ENCODE measurements at regions not wholly inside any gene's neighbourhood (a gene's known extent, or its start where the extent isn't known, plus 50 kb on each side); places are given as distances from the start of the nearest gene placed in this dataset.
A peak's percentile ranks its signal among the peaks of the same experiment; 100 is the strongest.
"Not testable (repeated sequence)": the region's sequence is repeated elsewhere in the genome, so short reads cannot be mapped to it uniquely, and the experiment has no call there.

DNA sequence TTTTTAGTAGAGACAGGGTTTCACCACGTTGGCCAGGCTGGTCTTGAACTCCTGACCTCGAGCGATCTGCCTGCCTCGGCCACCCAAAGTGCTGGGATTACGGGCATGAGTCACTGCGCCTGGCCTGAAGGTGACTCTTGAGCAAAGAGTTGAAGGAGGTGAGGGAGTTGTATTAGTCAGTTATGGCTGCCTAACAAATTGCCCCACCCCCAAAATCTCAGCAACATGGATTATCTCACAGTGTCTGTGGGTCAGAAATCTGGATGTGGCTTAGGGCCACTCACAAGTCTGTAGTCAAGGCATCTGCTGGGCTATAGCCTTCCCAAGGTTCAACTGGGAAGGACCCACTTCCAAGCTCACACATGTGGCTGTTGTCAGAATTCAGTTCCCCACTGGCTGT, 52.8 kb upstream of the ADGRE5 start:
- DNase-seq, result no peak

GRCh38 chr19:14327061-14327460, 54.2 kb upstream of the ADGRE5 start:
- not testable (repeated sequence) for DNase-seq

- no peak for DNase-seq
These were observed 55.4 kb upstream of the ADGRE5 start for GRCh38 chr19:14325863-14326262.

- DNase-seq, result no peak
These were observed 56.1 kb upstream of the ADGRE5 start for GRCh38 chr19:14325134-14325533.

DNA sequence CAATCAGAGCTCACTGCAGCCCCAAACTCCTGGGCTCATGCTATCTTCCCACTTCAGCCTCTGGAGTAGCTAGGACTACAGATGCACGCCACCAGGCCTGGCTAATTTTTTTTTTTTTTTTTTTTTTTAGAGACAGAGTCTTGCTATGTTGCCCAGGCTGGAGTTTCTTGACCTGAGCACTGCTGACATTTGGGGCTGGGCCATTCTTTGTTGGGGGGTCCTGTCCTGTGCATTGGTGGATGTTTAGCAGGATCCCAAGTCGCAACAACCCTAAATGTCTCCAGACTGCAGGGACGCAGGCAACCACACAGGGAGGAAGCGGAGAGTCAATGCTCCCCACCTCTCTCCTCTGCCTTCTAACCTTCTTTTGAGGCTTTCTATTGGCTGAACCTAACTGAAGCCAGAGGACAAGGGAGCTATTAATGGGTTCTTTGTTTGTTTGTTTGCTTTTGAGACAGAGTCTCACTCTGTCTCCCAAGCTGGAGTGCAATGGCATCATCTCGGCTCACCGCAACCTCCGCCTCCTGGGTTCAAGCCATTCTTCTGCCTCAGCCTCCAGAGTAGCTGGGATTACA, 58.3 kb upstream of the ADGRE5 start:
- DNase-seq, result no peak

DNA sequence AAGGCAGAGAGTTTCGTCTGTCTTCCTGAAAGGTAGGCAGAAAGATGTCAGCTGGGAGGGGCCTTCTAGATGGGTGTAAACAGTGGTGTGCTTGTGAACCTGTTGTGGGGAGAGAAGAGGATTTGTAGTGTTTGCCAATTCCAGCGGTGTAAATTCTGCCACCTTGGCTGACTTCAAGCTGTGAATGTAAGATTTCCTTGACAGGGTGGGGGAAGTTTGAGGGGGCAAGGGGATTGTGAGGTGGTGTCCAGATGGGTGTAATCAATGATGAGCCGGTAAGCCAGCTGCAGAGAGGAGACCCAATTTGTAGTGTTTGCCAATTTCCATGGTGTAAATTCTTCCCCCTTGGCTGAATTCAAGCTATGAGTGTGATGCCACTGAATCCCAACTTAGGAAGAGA, 61.0 kb upstream of the ADGRE5 start:
- DNase-seq, result peak; percentile 25

DNA sequence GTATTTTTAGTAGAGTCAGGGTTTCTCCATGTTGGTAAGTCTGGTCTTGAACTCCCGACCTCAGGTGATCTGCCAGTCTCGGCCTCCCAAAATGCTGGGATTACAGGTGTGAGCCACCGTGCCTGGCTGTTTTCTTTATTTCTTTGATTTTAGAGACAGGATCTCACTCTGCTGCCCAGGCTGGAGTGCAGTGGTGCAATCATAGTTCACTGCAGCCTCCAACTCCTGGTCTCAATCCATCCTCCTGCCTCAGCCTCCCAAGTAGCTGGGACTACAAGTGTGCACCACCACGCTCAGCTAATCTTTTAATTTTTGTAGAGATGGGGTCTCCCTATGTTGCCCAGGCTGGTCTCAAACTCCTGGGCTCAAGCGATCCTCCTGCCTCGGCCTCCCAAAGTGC, 61.5 kb upstream of the ADGRE5 start:
- DNase-seq, result not testable (repeated sequence)

DNA sequence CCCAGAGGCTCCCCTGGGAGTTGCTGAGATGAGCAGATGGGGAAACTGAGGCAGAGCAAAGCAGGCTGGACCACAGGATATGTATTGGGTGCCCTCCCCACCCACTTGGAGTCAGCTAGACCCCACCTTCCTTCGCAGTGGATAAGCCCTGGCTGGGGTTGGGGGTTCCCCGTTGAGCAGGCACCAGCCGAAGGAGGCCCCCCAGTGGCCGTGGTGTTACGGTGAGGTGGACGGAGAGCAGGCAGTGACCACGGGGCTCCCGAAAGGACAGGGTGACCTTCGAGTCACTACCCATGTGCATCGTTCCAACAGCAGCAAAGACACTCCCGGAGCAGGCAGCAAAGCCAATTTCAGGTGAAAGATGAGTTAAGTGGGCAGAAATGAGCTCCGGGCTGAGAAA, 62.4 kb upstream of the ADGRE5 start:
- no peak for DNase-seq

DNA sequence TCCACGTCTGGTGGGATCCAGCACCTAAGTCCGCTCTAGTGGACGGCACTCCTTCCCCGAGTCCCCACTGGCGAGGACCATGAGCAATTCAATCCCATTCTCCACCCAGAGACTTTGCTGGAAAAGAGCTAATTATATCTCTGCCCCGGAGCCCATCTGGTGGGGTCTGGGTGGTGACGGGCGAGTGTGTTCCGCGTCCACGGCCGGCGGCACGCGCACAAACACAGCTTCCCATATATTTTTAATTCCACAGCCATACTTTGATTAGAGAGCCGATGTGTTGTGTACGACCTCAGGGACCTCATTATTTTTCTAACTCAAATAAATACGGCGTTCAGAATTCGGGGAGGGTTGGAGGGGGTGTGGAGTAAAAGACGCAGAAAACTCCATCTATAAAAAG, 64.1 kb upstream of the ADGRE5 start:
- no peak for DNase-seq

DNA sequence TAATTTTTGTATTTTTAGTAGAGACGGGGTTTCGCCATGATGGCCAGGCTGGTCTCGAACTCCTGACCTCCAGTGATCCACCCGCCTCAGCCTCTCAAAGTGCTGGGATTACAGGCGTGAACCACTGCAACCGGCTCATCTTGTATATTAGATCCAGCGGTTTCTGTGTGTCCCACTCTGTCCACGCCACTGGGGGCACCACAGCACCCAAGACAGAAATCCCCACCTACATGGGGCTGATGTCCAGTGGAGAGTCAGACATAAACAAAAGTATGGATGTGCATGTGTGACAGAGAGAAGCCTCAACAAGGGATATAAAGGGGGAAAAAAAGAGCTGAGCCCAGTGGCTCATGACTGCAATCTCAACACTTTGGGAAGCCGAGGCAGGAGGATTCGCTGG, 65.8 kb upstream of the ADGRE5 start:
- no peak for DNase-seq

- DNase-seq, result no peak
These were observed 71.2 kb upstream of the ADGRE5 start for GRCh38 chr19:14310055-14310454.

DNA sequence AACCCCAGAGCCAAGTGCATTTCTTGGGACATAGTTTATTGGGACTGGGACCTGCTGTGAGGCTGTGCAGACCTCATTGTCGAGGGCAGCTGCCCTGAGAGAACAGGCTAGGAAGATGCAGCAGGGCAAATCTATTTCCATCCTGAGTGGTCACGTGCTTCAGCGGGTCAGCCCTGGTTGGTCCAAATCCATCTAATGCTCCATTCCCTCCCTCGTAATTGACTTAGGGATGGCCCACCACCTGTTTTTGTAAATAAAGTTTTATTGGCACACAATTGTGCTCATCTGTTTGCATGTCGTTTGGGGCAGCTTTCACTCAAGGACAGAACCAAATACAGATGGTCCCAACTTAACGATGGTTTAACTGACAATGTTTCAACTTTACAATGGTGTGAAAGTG, 75.5 kb upstream of the ADGRE5 start:
- DNase-seq, result no peak

DNA sequence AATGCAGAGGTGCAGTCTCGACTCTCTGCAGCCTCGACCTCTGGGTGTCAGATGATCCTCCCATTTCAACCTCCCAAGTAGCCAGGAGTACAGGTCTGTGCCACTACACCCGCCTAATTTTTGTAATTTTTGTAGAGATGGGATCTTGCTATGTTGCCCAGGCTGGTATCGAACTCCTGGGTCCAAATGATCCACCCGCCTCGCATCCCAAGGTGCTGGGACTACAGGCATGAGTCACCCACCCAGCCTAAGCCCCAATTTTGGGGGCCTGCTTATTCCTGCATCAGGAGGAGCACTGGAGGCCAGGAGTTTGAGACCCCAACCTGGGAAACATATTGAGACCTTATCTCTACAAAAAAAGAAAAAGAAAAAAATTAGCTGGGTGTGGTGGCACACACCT, 80.1 kb upstream of the ADGRE5 start:
- no peak for DNase-seq

- DNase-seq, result peak; percentile 27
These were observed 80.9 kb upstream of the ADGRE5 start for GRCh38 chr19:14300303-14300702.

- DNase-seq, result not testable (repeated sequence)
These were observed 81.9 kb upstream of the ADGRE5 start for GRCh38 chr19:14299224-14299827.

- DNase-seq, result not testable (repeated sequence)
These were observed 83.2 kb upstream of the ADGRE5 start for GRCh38 chr19:14297883-14298576.

DNA sequence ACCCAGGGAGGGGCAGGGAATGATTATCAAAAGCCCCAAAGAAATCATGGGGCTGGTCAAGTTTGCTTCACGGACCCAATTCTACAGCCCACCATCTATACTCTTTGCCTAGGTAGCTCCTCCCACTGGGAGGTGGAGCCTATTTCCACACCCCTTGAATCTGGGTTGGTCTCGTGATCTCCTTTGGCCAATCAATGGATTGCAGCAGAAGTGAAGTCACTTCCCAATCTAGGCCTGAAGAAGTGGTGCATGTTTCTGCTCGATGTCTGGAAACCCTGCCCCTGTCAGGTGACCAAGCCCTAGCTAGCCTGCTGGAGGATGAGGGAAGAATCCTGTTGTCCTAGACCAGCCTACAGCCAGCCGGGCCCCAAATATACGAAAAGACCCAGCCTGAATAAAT, 86.3 kb upstream of the ADGRE5 start:
- not testable (repeated sequence) for DNase-seq

GRCh38 chr19:14293816-14294170, 87.5 kb upstream of the ADGRE5 start:
- not testable (repeated sequence) for DNase-seq

- not testable (repeated sequence) for DNase-seq
These were observed 87.3 kb upstream of the ADGRL1 start for GRCh38 chr19:14293101-14293815.

- not testable (repeated sequence) for DNase-seq
These were observed 83.8 kb upstream of the ADGRL1 start for GRCh38 chr19:14289810-14290209.

DNA sequence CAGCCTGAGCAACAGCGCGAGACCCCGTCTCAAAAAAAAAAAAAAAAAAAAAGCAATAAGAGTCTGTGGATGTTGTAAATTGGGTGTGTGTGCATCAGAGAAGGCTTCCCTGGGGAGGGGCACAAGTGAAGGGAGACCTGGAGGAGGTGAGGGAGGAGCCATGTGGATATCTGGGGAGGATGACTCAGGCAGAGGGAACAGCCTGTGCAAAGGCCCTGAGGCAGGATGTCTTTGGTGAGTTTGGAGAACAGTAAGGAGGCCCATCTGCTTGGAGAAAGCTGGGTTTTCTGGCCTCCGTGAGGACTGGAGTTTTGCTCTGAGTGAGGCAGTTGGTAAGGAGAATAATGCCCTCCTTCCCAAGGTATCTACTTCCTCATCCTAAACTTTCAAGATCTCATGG, 81.9 kb upstream of the ADGRL1 start:
- not testable (repeated sequence) for DNase-seq

DNA sequence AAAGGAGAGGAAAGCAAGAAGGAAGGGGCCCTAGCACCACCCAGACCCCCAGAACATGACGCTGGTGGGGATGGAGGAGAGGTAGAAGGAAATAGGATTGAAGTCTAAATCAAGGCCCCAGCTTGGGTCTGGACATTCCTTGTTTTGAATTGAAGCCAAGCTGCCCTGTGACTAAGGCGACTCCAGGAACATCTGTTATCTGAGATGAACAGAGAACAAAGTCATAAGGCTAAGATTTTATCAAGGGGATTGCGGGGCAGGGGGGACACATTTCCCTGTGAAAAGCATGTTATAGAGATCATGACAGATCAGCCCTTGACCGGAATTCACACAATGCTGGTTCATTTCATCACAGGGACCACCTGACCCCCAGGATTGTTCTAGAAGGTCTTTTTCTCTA, 80.6 kb upstream of the ADGRL1 start:
- DNase-seq, result not testable (repeated sequence)

GRCh38 chr19:14285726-14286125, 79.8 kb upstream of the ADGRL1 start:
- DNase-seq, result not testable (repeated sequence)

Measured in DMS53 (cell line).